ENCODE measurements at regions not wholly inside any gene's neighbourhood (a gene's known extent, or its start where the extent isn't known, plus 50 kb on each side); places are given as distances from the start of the nearest gene placed in this dataset.

- no peak for TF ChIP-seq ZNF324 (CRISPR knock-in tag; IDR thresholded peaks at IDR 0.05)
- no peak for TF ChIP-seq ZHX1 (conservative IDR thresholded peaks at IDR 0.05; ENCODE audit: low read length)
- TF ChIP-seq KLF1 (tag; IDR thresholded peaks at IDR 0.05), result no peak
- no peak for TF ChIP-seq ZNF436 (CRISPR knock-in tag; IDR thresholded peaks at IDR 0.05)
- TF ChIP-seq CREB1 (IDR thresholded peaks at IDR 0.05), result no peak
- no peak for TF ChIP-seq CREB1 (CRISPR knock-in tag; IDR thresholded peaks at IDR 0.05)
- no peak for TF ChIP-seq USF1 (CRISPR knock-in tag; IDR thresholded peaks at IDR 0.05)
- TF ChIP-seq SAFB2 (IDR thresholded peaks at IDR 0.05; ENCODE audit: borderline replicate concordance, low read depth, low read length, severe bottlenecking), result no peak
- TF ChIP-seq PREB (CRISPR knock-in tag; IDR thresholded peaks at IDR 0.05), result no peak
- no peak for TF ChIP-seq KDM4B (IDR thresholded peaks at IDR 0.05; ENCODE audit: borderline replicate concordance in 2 of 2, low read depth in 1 of 2)
- TF ChIP-seq CEBPB (tag; IDR thresholded peaks at IDR 0.05), result no peak
- no peak for TF ChIP-seq NELFE (IDR thresholded peaks at IDR 0.05; ENCODE audit: insufficient read depth, insufficient read length)
- no peak for TF ChIP-seq CTCF (IDR thresholded peaks at IDR 0.05 in 2 of 3, conservative IDR thresholded peaks at IDR 0.05 in 1 of 3; ENCODE audit: insufficient read depth in 2 of 3, low read depth in 1 of 3, low read length in 3 of 3)
- no peak for TF ChIP-seq RAD51 (IDR thresholded peaks at IDR 0.05; ENCODE audit: borderline replicate concordance, low read depth)
These were observed 779.6 kb downstream of the CDH18 start for GRCh38 chr5:19208397-19208796.
